A549 (cell line): ENCODE measurements at regions not wholly inside any gene's neighbourhood (a gene's known extent, or its start where the extent isn't known, plus 50 kb on each side); places are given as distances from the start of the nearest gene placed in this dataset.

Source experiments
- CEBPB ChIP-seq, 2 experiments: fragments of >200 bp in 1 of 2; sonication (Bioruptor Twin) in 1 of 2; formaldehyde crosslinking in 1 of 2; IDR thresholded peaks; 2 replicates each; pipeline ENCODE4 v1.6.1; 2012 to 2016
- EP300 ChIP-seq, 2 experiments: fragments of >200 bp; sonication (Bioruptor Twin); formaldehyde crosslinking; IDR thresholded peaks; 2 replicates in 1 of 2; 3 replicates in 1 of 2; pipeline ENCODE4 v1.6.1; 2016 to 2017
- HEYL ChIP-seq: fragments of 250-450 bp; sonication (Bioruptor Pico); IDR thresholded peaks from 2 replicates; pipeline ENCODE4 v1.8.0; 2021; ENCODE audit warnings: mild to moderate bottlenecking, moderate library complexity
- JUNB ChIP-seq: fragments of >200 bp; sonication (Bioruptor Twin); formaldehyde crosslinking; IDR thresholded peaks from 2 replicates; pipeline ENCODE4 v1.6.1; 2016
- POLR2A ChIP-seq: IDR thresholded peaks from 2 replicates; pipeline ENCODE4 v1.6.1; 2012; ENCODE audit warnings: mild to moderate bottlenecking, low read length
- RAD21 ChIP-seq, 2 experiments: fragments of >200 bp in 1 of 2; sonication (Bioruptor Twin) in 1 of 2; formaldehyde crosslinking in 1 of 2; IDR thresholded peaks in 1 of 2; conservative IDR thresholded peaks in 1 of 2; 2 replicates in 1 of 2; 3 replicates in 1 of 2; pipeline ENCODE4 v1.6.1; 2012 to 2018; ENCODE audit warnings: inconsistent platforms in 1 of 2
- RCOR1 ChIP-seq: fragments of 150-350 bp; IDR thresholded peaks from 2 replicates; pipeline ENCODE4 v1.6.1; 2014; ENCODE audit warnings: antibody characterized with exemption, low read length, low read depth
- TF ChIP-seq, protein P1 (sequence below): fragments of >200 bp; sonication (Bioruptor Twin); formaldehyde crosslinking; IDR thresholded peaks from 3 replicates; pipeline ENCODE4 v1.5.1; 2016
- TF ChIP-seq, protein P2 (sequence below): IDR thresholded peaks from 2 replicates; pipeline ENCODE4 v1.6.1; 2012
- TF ChIP-seq, protein P3 (sequence below): fragments of 200-600 bp; sonication (generic); IDR thresholded peaks from 2 replicates; pipeline ENCODE4 v1.6.1; 2016; ENCODE audit warnings: antibody characterized with exemption, mild to moderate bottlenecking, moderate library complexity

DNA sequence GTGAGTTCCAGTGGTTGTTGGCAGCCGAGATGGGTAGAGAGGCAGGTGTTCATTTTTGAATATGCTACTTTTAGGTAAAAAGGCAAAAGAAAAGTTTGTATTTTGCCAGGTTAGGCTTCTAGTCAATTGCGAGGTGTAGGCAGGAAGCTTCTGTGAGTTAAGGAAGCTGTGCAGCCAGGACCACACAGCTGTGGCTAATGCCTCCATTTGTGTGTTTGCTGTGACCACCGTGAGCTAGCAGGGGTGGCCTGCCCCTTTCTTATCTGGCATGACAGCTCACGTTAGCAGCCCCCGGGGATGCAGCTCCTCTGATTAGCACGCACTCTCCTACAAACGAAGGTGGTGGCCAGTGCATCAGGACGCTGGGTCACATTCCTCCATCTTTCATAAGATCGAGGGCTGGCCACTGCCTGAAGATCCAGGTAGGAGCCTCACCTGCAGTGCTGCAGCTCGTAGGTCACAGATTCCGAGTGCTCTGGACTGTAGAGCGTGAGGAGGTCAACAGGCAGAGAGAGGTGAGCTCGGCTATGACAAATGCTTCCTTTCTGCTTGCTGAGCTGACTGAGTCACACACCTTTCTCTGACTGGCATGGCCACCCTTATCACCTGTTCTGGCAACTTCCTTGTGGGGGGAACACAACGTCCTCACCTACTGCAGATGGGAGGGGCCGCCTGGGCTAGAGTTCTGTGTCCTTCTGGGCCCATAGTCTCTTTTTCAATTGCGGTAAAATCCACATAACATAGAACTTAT lies 244.4 kb downstream of the HS3ST3B1 start:
- no peak for TF ChIP-seq POLR2A
- TF ChIP-seq JUNB: no peak
- TF ChIP-seq, protein P1, sequence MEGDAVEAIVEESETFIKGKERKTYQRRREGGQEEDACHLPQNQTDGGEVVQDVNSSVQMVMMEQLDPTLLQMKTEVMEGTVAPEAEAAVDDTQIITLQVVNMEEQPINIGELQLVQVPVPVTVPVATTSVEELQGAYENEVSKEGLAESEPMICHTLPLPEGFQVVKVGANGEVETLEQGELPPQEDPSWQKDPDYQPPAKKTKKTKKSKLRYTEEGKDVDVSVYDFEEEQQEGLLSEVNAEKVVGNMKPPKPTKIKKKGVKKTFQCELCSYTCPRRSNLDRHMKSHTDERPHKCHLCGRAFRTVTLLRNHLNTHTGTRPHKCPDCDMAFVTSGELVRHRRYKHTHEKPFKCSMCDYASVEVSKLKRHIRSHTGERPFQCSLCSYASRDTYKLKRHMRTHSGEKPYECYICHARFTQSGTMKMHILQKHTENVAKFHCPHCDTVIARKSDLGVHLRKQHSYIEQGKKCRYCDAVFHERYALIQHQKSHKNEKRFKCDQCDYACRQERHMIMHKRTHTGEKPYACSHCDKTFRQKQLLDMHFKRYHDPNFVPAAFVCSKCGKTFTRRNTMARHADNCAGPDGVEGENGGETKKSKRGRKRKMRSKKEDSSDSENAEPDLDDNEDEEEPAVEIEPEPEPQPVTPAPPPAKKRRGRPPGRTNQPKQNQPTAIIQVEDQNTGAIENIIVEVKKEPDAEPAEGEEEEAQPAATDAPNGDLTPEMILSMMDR: no peak
- no peak for TF ChIP-seq HEYL (CRISPR knock-in tag)
- TF ChIP-seq RAD21 (conservative IDR thresholded peaks at IDR 0.05 in 1 of 2, IDR thresholded peaks at IDR 0.05 in 1 of 2): no peak
- TF ChIP-seq CEBPB (IDR thresholded peaks at IDR 0.05): no peak
- TF ChIP-seq, protein P2, sequence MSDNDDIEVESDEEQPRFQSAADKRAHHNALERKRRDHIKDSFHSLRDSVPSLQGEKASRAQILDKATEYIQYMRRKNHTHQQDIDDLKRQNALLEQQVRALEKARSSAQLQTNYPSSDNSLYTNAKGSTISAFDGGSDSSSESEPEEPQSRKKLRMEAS: no peak
- no peak for TF ChIP-seq RCOR1
- TF ChIP-seq EP300 (IDR thresholded peaks at IDR 0.05): no peak
- TF ChIP-seq, protein P3, sequence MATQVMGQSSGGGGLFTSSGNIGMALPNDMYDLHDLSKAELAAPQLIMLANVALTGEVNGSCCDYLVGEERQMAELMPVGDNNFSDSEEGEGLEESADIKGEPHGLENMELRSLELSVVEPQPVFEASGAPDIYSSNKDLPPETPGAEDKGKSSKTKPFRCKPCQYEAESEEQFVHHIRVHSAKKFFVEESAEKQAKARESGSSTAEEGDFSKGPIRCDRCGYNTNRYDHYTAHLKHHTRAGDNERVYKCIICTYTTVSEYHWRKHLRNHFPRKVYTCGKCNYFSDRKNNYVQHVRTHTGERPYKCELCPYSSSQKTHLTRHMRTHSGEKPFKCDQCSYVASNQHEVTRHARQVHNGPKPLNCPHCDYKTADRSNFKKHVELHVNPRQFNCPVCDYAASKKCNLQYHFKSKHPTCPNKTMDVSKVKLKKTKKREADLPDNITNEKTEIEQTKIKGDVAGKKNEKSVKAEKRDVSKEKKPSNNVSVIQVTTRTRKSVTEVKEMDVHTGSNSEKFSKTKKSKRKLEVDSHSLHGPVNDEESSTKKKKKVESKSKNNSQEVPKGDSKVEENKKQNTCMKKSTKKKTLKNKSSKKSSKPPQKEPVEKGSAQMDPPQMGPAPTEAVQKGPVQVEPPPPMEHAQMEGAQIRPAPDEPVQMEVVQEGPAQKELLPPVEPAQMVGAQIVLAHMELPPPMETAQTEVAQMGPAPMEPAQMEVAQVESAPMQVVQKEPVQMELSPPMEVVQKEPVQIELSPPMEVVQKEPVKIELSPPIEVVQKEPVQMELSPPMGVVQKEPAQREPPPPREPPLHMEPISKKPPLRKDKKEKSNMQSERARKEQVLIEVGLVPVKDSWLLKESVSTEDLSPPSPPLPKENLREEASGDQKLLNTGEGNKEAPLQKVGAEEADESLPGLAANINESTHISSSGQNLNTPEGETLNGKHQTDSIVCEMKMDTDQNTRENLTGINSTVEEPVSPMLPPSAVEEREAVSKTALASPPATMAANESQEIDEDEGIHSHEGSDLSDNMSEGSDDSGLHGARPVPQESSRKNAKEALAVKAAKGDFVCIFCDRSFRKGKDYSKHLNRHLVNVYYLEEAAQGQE: no peak
